DMS53 (cell line): ENCODE measurements at regions not wholly inside any gene's neighbourhood (a gene's known extent, or its start where the extent isn't known, plus 50 kb on each side); places are given as distances from the start of the nearest gene placed in this dataset.
A peak's percentile ranks its signal among the peaks of the same experiment; 100 is the strongest.
"Not testable (repeated sequence)": the region's sequence is repeated elsewhere in the genome, so short reads cannot be mapped to it uniquely, and the experiment has no call there.

ENCODE experiments used
- DNase-seq: peaks from one replicate; lab custom pipeline; 2025; lab: John Stamatoyannopoulos, UW

DNA sequence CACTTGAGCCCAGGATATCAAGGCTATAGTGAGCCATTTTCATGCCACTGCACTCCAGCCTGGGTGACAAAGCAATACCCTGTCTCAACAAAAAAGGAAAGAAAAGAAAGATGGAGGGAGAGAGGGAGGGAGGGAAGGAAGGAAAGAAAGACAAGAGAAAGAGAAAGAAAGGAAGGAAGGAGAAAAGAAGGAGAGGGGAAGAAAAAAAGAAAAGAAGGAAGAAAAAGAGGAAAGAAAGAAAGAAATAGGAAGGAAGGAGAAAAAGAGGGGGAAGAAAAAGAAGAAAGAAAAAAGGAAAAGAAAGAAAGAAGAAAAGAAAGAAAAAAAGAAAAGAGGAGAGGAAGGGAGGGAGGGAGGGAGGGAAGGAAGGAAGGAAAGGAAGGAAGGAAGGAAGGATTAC, 321.5 kb upstream of the CNTNAP2 start:
- DNase-seq: no peak

DNA sequence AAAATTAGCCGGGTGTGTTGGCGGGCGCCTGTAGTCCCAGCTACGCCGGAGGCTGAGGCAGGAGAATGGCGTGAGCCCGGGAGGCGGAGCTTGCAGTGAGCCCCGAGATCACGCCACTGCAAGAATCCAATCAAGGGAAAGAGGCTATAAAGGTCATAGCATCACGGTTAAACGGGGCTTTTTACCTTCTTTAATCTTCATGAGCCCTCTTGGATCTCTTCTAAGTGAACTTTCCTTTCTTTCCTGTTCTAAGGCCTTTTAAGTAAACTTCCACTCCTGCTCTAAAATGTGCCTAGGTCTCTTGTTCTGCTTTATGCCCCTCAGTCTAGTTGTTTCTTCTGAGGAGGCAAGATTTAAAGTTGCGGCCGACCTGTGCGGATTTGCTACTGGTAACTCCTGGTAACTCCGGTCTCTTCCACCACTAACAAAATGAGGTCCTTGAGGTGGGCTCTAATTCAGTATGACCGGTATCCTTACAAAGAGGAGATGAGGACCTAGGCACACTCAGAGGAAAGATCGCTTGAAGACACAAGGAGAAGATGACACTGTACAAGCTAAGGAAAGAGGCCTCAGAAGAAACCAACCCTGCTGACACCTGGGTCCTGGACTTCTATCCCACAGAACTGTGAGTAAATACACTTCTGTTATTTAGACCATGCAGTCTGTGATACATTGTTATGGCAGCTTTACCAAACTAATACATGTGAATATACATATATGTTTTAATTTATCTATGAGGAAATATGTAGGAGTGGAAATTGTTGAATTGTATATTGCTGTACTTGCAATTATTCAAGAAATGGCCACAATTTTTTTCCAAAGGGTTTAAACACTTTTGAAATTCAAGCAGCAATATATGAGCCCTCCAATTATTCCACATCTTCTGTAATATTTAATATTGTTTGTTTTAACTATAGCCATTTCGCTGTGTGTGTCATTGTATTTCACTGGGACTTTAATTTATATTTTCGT, 331.5 kb upstream of the CNTNAP2 start:
- DNase-seq: peak; percentile 84

DNA sequence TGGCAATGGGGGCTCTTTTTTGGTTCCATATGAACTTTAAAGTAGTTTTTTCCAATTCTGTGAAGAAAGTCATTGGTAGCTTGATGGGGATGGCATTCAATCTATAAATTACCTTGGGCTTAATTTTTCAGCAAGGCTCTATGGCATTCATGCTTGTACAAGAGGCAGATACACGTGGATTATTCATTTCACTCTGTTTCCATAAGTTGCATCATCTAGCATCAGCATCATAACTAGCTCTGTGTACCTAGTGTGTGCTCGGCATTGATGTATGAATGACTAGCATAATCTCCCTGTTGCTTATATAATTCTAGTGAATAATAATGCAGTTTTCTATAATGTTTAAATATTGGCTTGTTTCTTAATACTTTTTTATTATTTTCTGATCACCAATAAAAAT, 335.2 kb upstream of the CNTNAP2 start:
- not testable (repeated sequence) for DNase-seq

DNA sequence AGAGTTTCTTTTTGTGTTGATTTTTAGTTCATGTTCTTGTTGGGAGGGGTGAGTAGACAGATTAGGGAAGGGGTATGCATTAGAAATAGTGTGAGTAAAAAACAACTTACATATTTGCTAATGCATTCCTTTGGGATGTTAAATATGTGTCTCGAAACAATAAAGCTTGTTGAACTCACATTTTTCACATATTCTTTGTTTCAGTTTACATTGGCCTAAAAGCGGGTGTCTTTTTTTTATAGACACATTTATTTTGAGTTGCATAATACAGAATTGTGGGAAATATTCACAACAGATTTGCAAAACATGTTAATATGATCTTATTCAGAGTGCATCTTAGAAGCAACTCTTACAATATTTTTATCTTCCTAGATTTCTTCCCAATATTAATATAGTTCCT, 337.5 kb upstream of the CNTNAP2 start:
- no peak for DNase-seq

GRCh38 chr7:145774777-145775176, 341.8 kb upstream of the CNTNAP2 start:
- no peak for DNase-seq

GRCh38 chr7:145753004-145753403, 363.6 kb upstream of the CNTNAP2 start:
- DNase-seq: no peak

GRCh38 chr7:145737617-145738016, 379.0 kb upstream of the CNTNAP2 start:
- no peak for DNase-seq

GRCh38 chr7:145735061-145735460, 381.5 kb upstream of the CNTNAP2 start:
- no peak for DNase-seq

DNA sequence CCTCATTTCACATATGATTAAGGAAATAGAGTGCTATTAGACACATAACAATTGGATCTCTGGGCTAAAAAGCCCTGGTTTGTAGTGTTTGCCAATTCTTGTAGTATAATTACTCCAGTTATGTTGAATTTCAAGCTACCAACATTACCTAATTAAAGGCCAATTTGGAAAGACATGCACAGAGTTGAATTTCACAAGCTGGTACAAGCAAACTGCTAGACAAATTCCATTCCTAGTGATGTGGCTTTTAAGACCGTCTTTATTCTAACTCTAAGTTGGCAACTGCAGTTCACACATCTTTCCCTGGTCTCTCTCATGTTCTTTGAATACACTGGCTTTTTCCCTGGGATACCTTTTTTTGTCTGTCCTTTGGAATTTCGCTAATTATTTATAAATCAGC, 384.1 kb upstream of the CNTNAP2 start:
- DNase-seq: no peak

GRCh38 chr7:145729691-145730090, 386.9 kb upstream of the CNTNAP2 start:
- no peak for DNase-seq

- DNase-seq: no peak
Measured at GRCh38 chr7:145718129-145718528, 398.5 kb upstream of the CNTNAP2 start.

- no peak for DNase-seq
Measured at GRCh38 chr7:145700488-145700887, 416.1 kb upstream of the CNTNAP2 start.

DNA sequence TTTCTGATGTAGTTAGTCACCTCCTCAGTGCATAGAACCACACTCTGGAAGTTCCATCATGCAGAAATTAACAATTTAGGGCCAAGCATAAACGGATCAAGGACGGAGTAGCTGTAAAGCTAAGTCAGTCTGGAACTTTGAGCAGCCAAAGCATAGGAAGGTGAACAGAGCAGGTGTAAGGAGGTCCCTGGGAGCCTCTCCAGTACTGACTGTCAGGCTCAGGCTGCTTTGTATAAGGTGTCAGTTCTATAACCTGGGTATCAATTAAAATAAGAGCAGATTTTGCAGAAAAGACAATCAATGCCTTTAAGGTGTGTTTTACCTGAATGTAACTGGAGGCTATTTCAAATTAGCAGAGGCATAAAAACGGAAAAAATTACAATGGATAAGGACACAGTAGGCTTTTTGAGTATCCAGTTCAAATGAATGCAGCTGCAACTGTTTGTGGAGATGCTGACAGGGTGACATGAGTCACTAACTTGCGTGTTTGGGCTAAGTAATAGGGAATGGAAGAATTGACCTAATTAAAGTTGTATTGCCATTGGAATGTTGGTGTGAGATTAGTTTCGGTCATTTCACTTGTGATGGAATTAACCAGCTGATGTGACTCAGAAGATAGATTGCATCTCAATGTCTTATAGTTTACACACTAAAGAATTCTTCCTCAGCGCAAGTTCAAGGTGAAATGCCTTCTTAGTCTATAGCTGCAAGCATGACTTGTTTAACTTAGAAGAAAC, 417.9 kb upstream of the CNTNAP2 start:
- peak; percentile 45 for DNase-seq

DNA sequence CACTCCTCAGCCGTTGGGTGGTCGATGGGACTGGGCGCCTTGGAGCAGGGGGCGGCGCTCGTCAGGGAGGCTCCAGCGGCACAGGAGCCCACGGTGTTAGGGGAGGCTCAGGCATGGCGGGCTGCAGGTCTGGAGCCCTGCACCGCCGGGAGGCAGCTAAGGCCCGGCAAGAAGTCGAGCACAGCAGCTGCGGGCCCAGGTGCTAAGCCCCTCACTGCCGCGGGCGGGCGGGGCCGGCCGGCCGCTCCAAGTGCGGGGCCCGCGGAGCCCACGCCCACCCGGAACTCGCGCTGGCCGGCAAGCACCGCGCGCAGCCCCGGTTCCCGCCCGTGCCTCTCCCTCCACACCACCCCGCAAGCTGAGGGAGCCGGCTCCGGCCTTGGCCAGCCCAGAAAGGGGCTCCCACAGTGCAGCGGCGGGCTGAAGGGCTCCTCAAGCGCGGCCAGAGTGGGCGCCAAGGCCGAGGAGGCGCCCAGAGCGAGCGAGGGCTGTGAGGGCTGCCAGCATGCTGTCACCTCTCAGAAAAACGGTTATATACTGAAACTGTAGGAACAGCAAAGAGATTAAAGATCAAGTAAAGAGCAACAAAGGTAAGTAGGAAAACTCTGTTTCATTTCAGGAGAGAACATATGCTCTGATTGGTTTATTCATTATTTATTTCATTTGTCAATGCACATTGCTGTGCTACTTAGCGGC, 419.0 kb upstream of the CNTNAP2 start:
- DNase-seq: peak; percentile 73

- DNase-seq: no peak
Measured at GRCh38 chr7:145696071-145696470, 420.5 kb upstream of the CNTNAP2 start.

DNA sequence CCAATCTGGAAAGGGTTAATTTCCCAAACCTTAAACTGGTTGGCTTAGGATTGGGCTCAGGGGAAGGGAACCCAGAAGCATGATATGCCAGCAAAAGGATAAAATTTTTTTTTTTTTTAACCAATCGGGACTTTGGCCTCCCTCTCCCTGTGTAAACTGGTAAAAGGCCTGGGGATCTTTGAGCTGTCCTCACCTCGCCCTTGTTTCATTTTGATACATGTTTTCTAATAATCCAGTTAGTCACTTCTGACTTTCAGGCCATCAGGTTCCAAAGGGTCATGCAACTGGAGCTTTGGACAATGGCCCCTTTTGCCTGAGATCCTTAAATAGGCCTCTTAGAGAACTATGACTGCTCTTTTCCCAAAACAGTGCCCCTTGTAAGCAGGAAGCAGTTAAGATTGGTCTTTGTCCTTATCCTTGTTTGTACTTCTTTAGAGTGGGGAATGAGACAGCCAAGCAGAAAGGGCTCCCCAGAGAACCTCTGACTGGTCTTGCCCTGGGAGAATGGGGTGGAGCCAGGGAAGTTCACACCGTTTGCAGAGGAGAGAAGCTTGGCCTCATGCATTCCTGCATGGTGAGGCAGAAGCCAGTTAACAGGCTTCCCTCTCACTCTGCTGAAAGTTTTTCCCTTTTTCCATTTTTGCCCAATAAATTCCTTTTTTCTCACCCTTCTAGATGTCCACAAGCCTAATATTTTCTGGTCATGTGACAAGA, 424.2 kb upstream of the CNTNAP2 start:
- DNase-seq: peak; percentile 13

DNA sequence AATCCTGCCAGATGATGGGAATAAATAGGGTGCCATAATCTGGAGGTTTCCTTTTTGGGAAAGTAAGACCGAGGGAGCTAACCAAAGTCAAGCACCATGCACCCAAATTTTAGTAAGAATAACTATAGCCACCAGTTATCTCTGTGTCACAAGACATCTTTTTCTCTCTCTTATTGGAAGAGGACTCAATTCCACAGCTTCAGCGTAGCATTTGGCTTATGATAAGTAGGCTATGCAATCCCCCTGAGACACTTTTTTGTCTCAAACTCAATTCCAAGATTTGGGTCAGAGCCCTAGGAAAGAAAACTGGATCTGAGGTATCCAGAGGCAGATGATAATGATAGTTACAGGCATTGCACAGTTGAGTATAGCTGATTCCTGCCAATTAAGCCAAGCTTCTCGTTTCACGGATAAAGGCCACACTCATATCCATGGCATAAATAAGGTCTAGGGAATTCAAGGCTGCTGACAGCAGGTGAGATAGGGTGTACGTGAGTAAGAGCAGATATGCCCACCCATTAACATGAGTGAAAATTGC, 425.2 kb upstream of the CNTNAP2 start:
- no peak for DNase-seq

GRCh38 chr7:145681646-145682045, 435.0 kb upstream of the CNTNAP2 start:
- DNase-seq: no peak

- DNase-seq: no peak
Measured at GRCh38 chr7:145681159-145681558, 435.4 kb upstream of the CNTNAP2 start.

GRCh38 chr7:145665499-145666258, 450.9 kb upstream of the CNTNAP2 start:
- no peak for DNase-seq

GRCh38 chr7:145655666-145656065, 460.9 kb upstream of the CNTNAP2 start:
- no peak for DNase-seq
